Activated CD8-positive, alpha-beta memory T cell treated with anti-CD3 and anti-CD28 coated beads, Interleukin-2, amount 10 ng/mL, durations not matched to agents 7 days and 5 days (primary cell): ENCODE measurements at regions not wholly inside any gene's neighbourhood (a gene's known extent, or its start where the extent isn't known, plus 50 kb on each side); places are given as distances from the start of the nearest gene placed in this dataset.

Experiments
- ATAC-seq: fragments of 150-1000 bp; cut with Tn5 transposase; one replicate; pipeline ENCODE4 v1.10.0; 2021; ENCODE audit warnings: moderate library complexity
- CTCF ChIA-PET: fragments of 350-600 bp; sonication (Branson Sonifier 250); formaldehyde crosslinking; loops from one replicate; lab custom pipeline; 2021; ENCODE audit warnings: antibody characterized with exemption; lab: Charles Lee
- DNase-seq: peaks from one replicate; pipeline ENCODE4 v3.0.0-alpha.2; 2020
- H3K27ac Mint-ChIP-seq: one replicate; pipeline ENCODE4 v1.8.0; 2021; ENCODE audit warnings: mild to moderate bottlenecking, mixed read lengths
- H3K27me3 Mint-ChIP-seq: one replicate; pipeline ENCODE4 v1.8.0; 2021; ENCODE audit warnings: mixed read lengths
- H3K36me3 Mint-ChIP-seq: one replicate; pipeline ENCODE4 v1.8.0; 2021; ENCODE audit warnings: mild to moderate bottlenecking, mixed read lengths
- H3K4me1 Mint-ChIP-seq: one replicate; pipeline ENCODE4 v1.8.0; 2021; ENCODE audit warnings: mixed read lengths
- H3K4me3 Mint-ChIP-seq: one replicate; pipeline ENCODE4 v1.8.0; 2021; ENCODE audit warnings: mild to moderate bottlenecking, moderate library complexity, mixed read lengths
- H3K9me3 Mint-ChIP-seq: one replicate; pipeline ENCODE4 v1.8.0; 2022; ENCODE audit warnings: low read depth, mixed read lengths

GRCh38 chr2:67668538-67668937 lies 271.4 kb downstream of the ETAA1 start:
- H3K27ac Mint-ChIP-seq: no peak overlapping the region
- H3K4me1 Mint-ChIP-seq: no peaks in the 10 kb centered on the region
- H3K9me3 Mint-ChIP-seq: no peaks in the 10 kb centered on the region
- no peaks in the 10 kb centered on the region for H3K36me3 Mint-ChIP-seq
- ATAC-seq: no peak
- CTCF ChIA-PET: no interaction called here
- H3K27me3 Mint-ChIP-seq: no peaks in the 10 kb centered on the region
- no peak overlapping the region for H3K4me3 Mint-ChIP-seq
- no peak for DNase-seq

GRCh38 chr2:67669168-67669567 lies 272.0 kb downstream of the ETAA1 start:
- CTCF ChIA-PET: no interaction called here
- no peaks in the 10 kb centered on the region for H3K27me3 Mint-ChIP-seq
- H3K4me1 Mint-ChIP-seq: no peaks in the 10 kb centered on the region
- no peak overlapping the region for H3K4me3 Mint-ChIP-seq
- DNase-seq (no peak), ATAC-seq (no peak)
- H3K27ac Mint-ChIP-seq: no peak overlapping the region
- no peaks in the 10 kb centered on the region for H3K9me3 Mint-ChIP-seq
- no peaks in the 10 kb centered on the region for H3K36me3 Mint-ChIP-seq

GRCh38 chr2:67669766-67670165 lies 272.6 kb downstream of the ETAA1 start:
- H3K4me3 Mint-ChIP-seq: no peak overlapping the region
- no peaks in the 10 kb centered on the region for H3K9me3 Mint-ChIP-seq
- no peaks in the 10 kb centered on the region for H3K27me3 Mint-ChIP-seq
- no peak for DNase-seq
- CTCF ChIA-PET: no interaction called here
- no peak overlapping the region for H3K27ac Mint-ChIP-seq
- no peaks in the 10 kb centered on the region for H3K36me3 Mint-ChIP-seq
- H3K4me1 Mint-ChIP-seq: no peaks in the 10 kb centered on the region
- ATAC-seq: no peak

- no peaks in the 10 kb centered on the region for H3K4me1 Mint-ChIP-seq
- no peak for DNase-seq
- no peaks in the 10 kb centered on the region for H3K9me3 Mint-ChIP-seq
- no peak overlapping the region for H3K4me3 Mint-ChIP-seq
- no peak overlapping the region for H3K27ac Mint-ChIP-seq
- CTCF ChIA-PET: no interaction called here
- no peaks in the 10 kb centered on the region for H3K36me3 Mint-ChIP-seq
- ATAC-seq: no peak
- H3K27me3 Mint-ChIP-seq: no peaks in the 10 kb centered on the region
These were observed 273.6 kb downstream of the ETAA1 start for GRCh38 chr2:67670747-67671183.

GRCh38 chr2:67671464-67672450 lies 274.6 kb downstream of the ETAA1 start:
- no peak for ATAC-seq
- no peak for DNase-seq
- Mint-ChIP-seq H3K4me3 (no peak overlapping the region), H3K9me3 (no peaks in the 10 kb centered on the region), H3K36me3 (no peaks in the 10 kb centered on the region), H3K27ac (no peak overlapping the region), H3K4me1 (no peaks in the 10 kb centered on the region), H3K27me3 (no peaks in the 10 kb centered on the region)
- CTCF ChIA-PET: no interaction called here

- CTCF ChIA-PET: no interaction called here
These were observed 277.5 kb downstream of the ETAA1 start for GRCh38 chr2:67674668-67675067.

GRCh38 chr2:67684991-67685390 lies 287.9 kb downstream of the ETAA1 start:
- CTCF ChIA-PET: no interaction called here
- Mint-ChIP-seq H3K4me1 (no peaks in the 10 kb centered on the region), H3K9me3 (no peaks in the 10 kb centered on the region), H3K4me3 (no peak overlapping the region), H3K27me3 (no peaks in the 10 kb centered on the region), H3K36me3 (no peaks in the 10 kb centered on the region), H3K27ac (no peak overlapping the region)
- no peak for ATAC-seq
- DNase-seq: no peak

More at GRCh38 chr2:67674668-67675067, 277.5 kb downstream of the ETAA1 start:
- Mint-ChIP-seq H3K9me3 (no peaks in the 10 kb centered on the region), H3K4me1 (no peaks in the 10 kb centered on the region), H3K27ac (no peak overlapping the region), H3K4me3 (no peak overlapping the region), H3K36me3 (no peaks in the 10 kb centered on the region), H3K27me3 (no peaks in the 10 kb centered on the region)
- ATAC-seq (no peak), DNase-seq (no peak)

GRCh38 chr2:67686254-67686653 lies 289.1 kb downstream of the ETAA1 start:
- CTCF ChIA-PET: no interaction called here
- ATAC-seq: no peak
- DNase-seq: no peak
- no peaks in the 10 kb centered on the region for H3K27me3 Mint-ChIP-seq
- no peaks in the 10 kb centered on the region for H3K4me1 Mint-ChIP-seq
- no peaks in the 10 kb centered on the region for H3K36me3 Mint-ChIP-seq
- H3K4me3 Mint-ChIP-seq: no peak overlapping the region
- no peak overlapping the region for H3K27ac Mint-ChIP-seq
- H3K9me3 Mint-ChIP-seq: no peaks in the 10 kb centered on the region

- Mint-ChIP-seq H3K4me1 (no peaks in the 10 kb centered on the region), H3K4me3 (no peak overlapping the region), H3K9me3 (no peaks in the 10 kb centered on the region), H3K36me3 (no peaks in the 10 kb centered on the region), H3K27ac (no peak overlapping the region), H3K27me3 (peaks cover 3% of the 10 kb centered on the region)
- CTCF ChIA-PET: no interaction called here
- no peak for ATAC-seq
- no peak for DNase-seq
These were observed 292.1 kb downstream of the ETAA1 start for GRCh38 chr2:67689186-67689585.

GRCh38 chr2:67689651-67690050 lies 292.5 kb downstream of the ETAA1 start:
- CTCF ChIA-PET: no interaction called here
- Mint-ChIP-seq H3K36me3 (no peaks in the 10 kb centered on the region), H3K4me3 (no peak overlapping the region), H3K9me3 (no peaks in the 10 kb centered on the region), H3K27ac (no peak overlapping the region), H3K4me1 (no peaks in the 10 kb centered on the region), H3K27me3 (peaks cover 3% of the 10 kb centered on the region)
- DNase-seq: no peak
- ATAC-seq: no peak

GRCh38 chr2:67694445-67694844 lies 297.3 kb downstream of the ETAA1 start:
- no peak overlapping the region for H3K27ac Mint-ChIP-seq
- no peaks in the 10 kb centered on the region for H3K9me3 Mint-ChIP-seq
- peaks cover 3% of the 10 kb centered on the region for H3K27me3 Mint-ChIP-seq
- DNase-seq (no peak), ATAC-seq (no peak)
- H3K4me3 Mint-ChIP-seq: no peak overlapping the region
- CTCF ChIA-PET: no interaction called here
- no peaks in the 10 kb centered on the region for H3K4me1 Mint-ChIP-seq
- no peaks in the 10 kb centered on the region for H3K36me3 Mint-ChIP-seq

- no peak overlapping the region for H3K27ac Mint-ChIP-seq
- H3K9me3 Mint-ChIP-seq: peaks cover 3% of the 10 kb centered on the region
- CTCF ChIA-PET: no interaction called here
- ATAC-seq (no peak), DNase-seq (no peak)
- H3K4me1 Mint-ChIP-seq: no peaks in the 10 kb centered on the region
- no peaks in the 10 kb centered on the region for H3K36me3 Mint-ChIP-seq
- H3K27me3 Mint-ChIP-seq: no peaks in the 10 kb centered on the region
- H3K4me3 Mint-ChIP-seq: no peak overlapping the region
These were observed 303.9 kb downstream of the ETAA1 start for GRCh38 chr2:67701011-67701410.

- H3K4me1 Mint-ChIP-seq: no peaks in the 10 kb centered on the region
- no peaks in the 10 kb centered on the region for H3K27me3 Mint-ChIP-seq
- H3K27ac Mint-ChIP-seq: no peak overlapping the region
- CTCF ChIA-PET: no interaction called here
- no peak overlapping the region for H3K4me3 Mint-ChIP-seq
- no peaks in the 10 kb centered on the region for H3K36me3 Mint-ChIP-seq
- H3K9me3 Mint-ChIP-seq: peaks cover 3% of the 10 kb centered on the region
- ATAC-seq (no peak), DNase-seq (no peak)
These were observed 305.2 kb downstream of the ETAA1 start for GRCh38 chr2:67702284-67702683.

- H3K27ac Mint-ChIP-seq: no peak overlapping the region
- H3K36me3 Mint-ChIP-seq: no peaks in the 10 kb centered on the region
- CTCF ChIA-PET: no interaction called here
- ATAC-seq (no peak), DNase-seq (no peak)
- no peaks in the 10 kb centered on the region for H3K4me1 Mint-ChIP-seq
- no peak overlapping the region for H3K4me3 Mint-ChIP-seq
- H3K9me3 Mint-ChIP-seq: peaks cover 3% of the 10 kb centered on the region
- no peaks in the 10 kb centered on the region for H3K27me3 Mint-ChIP-seq
These were observed 305.8 kb downstream of the ETAA1 start for GRCh38 chr2:67702937-67703336.
